ENCODE measurements at regions not wholly inside any gene's neighbourhood (a gene's known extent, or its start where the extent isn't known, plus 50 kb on each side); places are given as distances from the start of the nearest gene placed in this dataset.

DNA sequence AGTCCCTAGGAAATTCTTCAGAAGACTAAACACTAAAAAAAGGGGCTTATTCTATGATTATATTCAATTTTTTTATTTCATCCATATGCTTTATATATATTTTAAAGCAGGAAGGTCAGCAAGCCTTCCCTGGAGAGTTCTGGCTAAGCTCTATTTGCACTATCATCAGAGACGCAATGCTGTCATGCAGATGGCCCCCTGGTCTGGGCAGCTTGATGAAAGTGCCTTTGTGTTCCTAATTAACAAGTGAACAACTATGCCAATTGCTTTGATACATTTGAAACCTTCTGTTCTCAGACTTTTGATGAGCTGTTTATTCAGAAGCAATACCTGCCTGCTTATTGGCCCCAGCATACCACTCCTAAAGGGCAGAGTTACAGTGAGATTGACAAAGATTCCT is 1344.6 kb downstream of the OLFM4 start:
- TF ChIP-seq, protein P1, sequence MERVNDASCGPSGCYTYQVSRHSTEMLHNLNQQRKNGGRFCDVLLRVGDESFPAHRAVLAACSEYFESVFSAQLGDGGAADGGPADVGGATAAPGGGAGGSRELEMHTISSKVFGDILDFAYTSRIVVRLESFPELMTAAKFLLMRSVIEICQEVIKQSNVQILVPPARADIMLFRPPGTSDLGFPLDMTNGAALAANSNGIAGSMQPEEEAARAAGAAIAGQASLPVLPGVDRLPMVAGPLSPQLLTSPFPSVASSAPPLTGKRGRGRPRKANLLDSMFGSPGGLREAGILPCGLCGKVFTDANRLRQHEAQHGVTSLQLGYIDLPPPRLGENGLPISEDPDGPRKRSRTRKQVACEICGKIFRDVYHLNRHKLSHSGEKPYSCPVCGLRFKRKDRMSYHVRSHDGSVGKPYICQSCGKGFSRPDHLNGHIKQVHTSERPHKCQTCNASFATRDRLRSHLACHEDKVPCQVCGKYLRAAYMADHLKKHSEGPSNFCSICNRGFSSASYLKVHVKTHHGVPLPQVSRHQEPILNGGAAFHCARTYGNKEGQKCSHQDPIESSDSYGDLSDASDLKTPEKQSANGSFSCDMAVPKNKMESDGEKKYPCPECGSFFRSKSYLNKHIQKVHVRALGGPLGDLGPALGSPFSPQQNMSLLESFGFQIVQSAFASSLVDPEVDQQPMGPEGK (CRISPR knock-in tag; IDR thresholded peaks at IDR 0.05; ENCODE audit: borderline replicate concordance), result no peak
- TF ChIP-seq TCF4 (CRISPR knock-in tag; IDR thresholded peaks at IDR 0.05; ENCODE audit: borderline replicate concordance) (no peak), ZNF70 (CRISPR knock-in tag; IDR thresholded peaks at IDR 0.05) (no peak), ZFP3 (CRISPR knock-in tag; IDR thresholded peaks at IDR 0.05) (no peak), RARB (CRISPR knock-in tag; IDR thresholded peaks at IDR 0.05) (no peak), TOX (CRISPR knock-in tag; IDR thresholded peaks at IDR 0.05; ENCODE audit: borderline replicate concordance) (no peak), ZNF565 (CRISPR knock-in tag; conservative IDR thresholded peaks at IDR 0.05; ENCODE audit: low read depth) (no peak), ZFP30 (CRISPR knock-in tag; IDR thresholded peaks at IDR 0.05) (no peak), ISL1 (CRISPR knock-in tag; IDR thresholded peaks at IDR 0.05) (no peak), OSR1 (CRISPR knock-in tag; IDR thresholded peaks at IDR 0.05) (no peak), PPARA (CRISPR knock-in tag; IDR thresholded peaks at IDR 0.05; ENCODE audit: borderline replicate concordance) (no peak), ESRRG (CRISPR knock-in tag; IDR thresholded peaks at IDR 0.05) (no peak)
- TF ChIP-seq, protein P2, sequence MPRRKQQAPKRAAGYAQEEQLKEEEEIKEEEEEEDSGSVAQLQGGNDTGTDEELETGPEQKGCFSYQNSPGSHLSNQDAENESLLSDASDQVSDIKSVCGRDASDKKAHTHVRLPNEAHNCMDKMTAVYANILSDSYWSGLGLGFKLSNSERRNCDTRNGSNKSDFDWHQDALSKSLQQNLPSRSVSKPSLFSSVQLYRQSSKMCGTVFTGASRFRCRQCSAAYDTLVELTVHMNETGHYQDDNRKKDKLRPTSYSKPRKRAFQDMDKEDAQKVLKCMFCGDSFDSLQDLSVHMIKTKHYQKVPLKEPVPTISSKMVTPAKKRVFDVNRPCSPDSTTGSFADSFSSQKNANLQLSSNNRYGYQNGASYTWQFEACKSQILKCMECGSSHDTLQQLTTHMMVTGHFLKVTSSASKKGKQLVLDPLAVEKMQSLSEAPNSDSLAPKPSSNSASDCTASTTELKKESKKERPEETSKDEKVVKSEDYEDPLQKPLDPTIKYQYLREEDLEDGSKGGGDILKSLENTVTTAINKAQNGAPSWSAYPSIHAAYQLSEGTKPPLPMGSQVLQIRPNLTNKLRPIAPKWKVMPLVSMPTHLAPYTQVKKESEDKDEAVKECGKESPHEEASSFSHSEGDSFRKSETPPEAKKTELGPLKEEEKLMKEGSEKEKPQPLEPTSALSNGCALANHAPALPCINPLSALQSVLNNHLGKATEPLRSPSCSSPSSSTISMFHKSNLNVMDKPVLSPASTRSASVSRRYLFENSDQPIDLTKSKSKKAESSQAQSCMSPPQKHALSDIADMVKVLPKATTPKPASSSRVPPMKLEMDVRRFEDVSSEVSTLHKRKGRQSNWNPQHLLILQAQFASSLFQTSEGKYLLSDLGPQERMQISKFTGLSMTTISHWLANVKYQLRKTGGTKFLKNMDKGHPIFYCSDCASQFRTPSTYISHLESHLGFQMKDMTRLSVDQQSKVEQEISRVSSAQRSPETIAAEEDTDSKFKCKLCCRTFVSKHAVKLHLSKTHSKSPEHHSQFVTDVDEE (CRISPR knock-in tag; IDR thresholded peaks at IDR 0.05), result no peak
